Liver (tissue), 8 donors: ENCODE measurements at regions not wholly inside any gene's neighbourhood (a gene's known extent, or its start where the extent isn't known, plus 50 kb on each side); places are given as distances from the start of the nearest gene placed in this dataset.

Experiments
- DNase-seq: peaks from one replicate; pipeline ENCODE4 v3.0.0-alpha.2; 2017; ENCODE audit warnings: low spot score
- H3K27ac ChIP-seq, 2 donors: one replicate each; pipeline ENCODE4 v1.7.0; 2013; ENCODE audit warnings: inconsistent platforms in 2 of 2, low read length in 2 of 2, control low read depth in 1 of 2, low read depth in 1 of 2, mild to moderate bottlenecking in 1 of 2
- H3K27me3 ChIP-seq, 4 donors: one replicate each; pipeline versions ENCODE4 v1.6.1 to v1.7.0; 2013; ENCODE audit warnings: low read length in 3 of 4, inconsistent platforms in 1 of 4, mild to moderate bottlenecking in 1 of 4, moderate library complexity in 1 of 4; ENCODE audit not compliant: control insufficient read depth in 4 of 4, insufficient read depth in 4 of 4
- H3K36me3 ChIP-seq, 4 donors: one replicate each; pipeline versions ENCODE4 v1.6.1 to v1.7.0; 2013; ENCODE audit warnings: low read length in 3 of 4, mild to moderate bottlenecking in 3 of 4, low read depth in 1 of 4, moderate library complexity in 1 of 4; ENCODE audit not compliant: control insufficient read depth in 4 of 4, insufficient read depth in 3 of 4
- H3K4me1 ChIP-seq, 4 donors: one replicate each; pipeline versions ENCODE4 v1.6.1 to v1.7.0; 2013; ENCODE audit warnings: low read length in 3 of 4, mild to moderate bottlenecking in 3 of 4, moderate library complexity in 1 of 4; ENCODE audit not compliant: control insufficient read depth in 4 of 4, insufficient read depth in 4 of 4
- H3K4me3 ChIP-seq, 3 donors: one replicate each; pipeline versions ENCODE4 v1.6.1 to v1.7.0; 2013; ENCODE audit warnings: low read length in 3 of 3, control low read depth in 1 of 3, low read depth in 1 of 3, mild to moderate bottlenecking in 1 of 3
- H3K9ac ChIP-seq, 2 donors: one replicate each; pipeline ENCODE4 v1.7.0; 2013; ENCODE audit warnings: low read length in 2 of 2, mild to moderate bottlenecking in 2 of 2, moderate library complexity in 2 of 2, control low read depth in 1 of 2, low read depth in 1 of 2
- H3K9me3 ChIP-seq, 4 donors: one replicate each; pipeline versions ENCODE4 v1.6.1 to v1.7.0; 2013; ENCODE audit warnings: low read length in 3 of 4; ENCODE audit not compliant: control insufficient read depth in 4 of 4
- EGR1 ChIP-seq, 2 donors: IDR thresholded peaks; 2 replicates each; pipeline ENCODE4 v1.6.1; 2016 to 2018; ENCODE audit warnings: antibody characterized with exemption in 2 of 2, low read depth in 2 of 2
- FOXA1 ChIP-seq: IDR thresholded peaks from 2 replicates; pipeline ENCODE4 v1.6.1; 2016; ENCODE audit warnings: antibody characterized with exemption
- FOXA2 ChIP-seq: IDR thresholded peaks from 2 replicates; pipeline ENCODE4 v1.6.1; 2016; ENCODE audit warnings: antibody characterized with exemption
- GABPA ChIP-seq, 2 donors: IDR thresholded peaks in 1 of 2; conservative IDR thresholded peaks in 1 of 2; 2 replicates each; pipeline ENCODE4 v1.6.1; 2016; ENCODE audit warnings: antibody characterized with exemption in 2 of 2, mild to moderate bottlenecking in 1 of 2, moderate library complexity in 1 of 2
- HNF4G ChIP-seq: IDR thresholded peaks from 2 replicates; pipeline ENCODE4 v1.6.1; 2016; ENCODE audit warnings: antibody characterized with exemption
- JUND ChIP-seq, 2 donors: IDR thresholded peaks; 2 replicates each; pipeline ENCODE4 v1.6.1; 2016; ENCODE audit warnings: antibody characterized with exemption in 2 of 2
- NR2F2 ChIP-seq: IDR thresholded peaks from 2 replicates; pipeline ENCODE4 v1.6.1; 2016; ENCODE audit warnings: antibody characterized with exemption
- RAD21 ChIP-seq, 2 donors: IDR thresholded peaks; 2 replicates each; pipeline ENCODE4 v1.6.1; 2016; ENCODE audit warnings: antibody characterized with exemption in 2 of 2, mild to moderate bottlenecking in 2 of 2
- RXRA ChIP-seq, 2 donors: IDR thresholded peaks; 2 replicates each; pipeline ENCODE4 v1.6.1; 2017 to 2018; ENCODE audit warnings: antibody characterized with exemption in 2 of 2, mild to moderate bottlenecking in 1 of 2
- SP1 ChIP-seq: IDR thresholded peaks from 2 replicates; pipeline ENCODE4 v1.6.1; 2018; ENCODE audit warnings: antibody characterized with exemption, mild to moderate bottlenecking
- TAF1 ChIP-seq: conservative IDR thresholded peaks from 2 replicates; pipeline ENCODE4 v1.6.1; 2016; ENCODE audit warnings: antibody characterized with exemption, mild to moderate bottlenecking
- YY1 ChIP-seq: IDR thresholded peaks from 2 replicates; pipeline ENCODE4 v1.6.1; 2016; ENCODE audit warnings: antibody characterized with exemption, mild to moderate bottlenecking
- ZBTB33 ChIP-seq: IDR thresholded peaks from 2 replicates; pipeline ENCODE4 v1.6.1; 2016; ENCODE audit warnings: antibody characterized with exemption
- WGBS: extraction: QIAGEN DNeasy Blood & Tissue Kit; methylation state at CpG from one replicate; pipeline ENCODE4 v1.1.7; 2013; 5-methylcytosine and 5-hydroxymethylcytosine counted together
- TF ChIP-seq, protein P1 (sequence below): fragments of 150-350 bp; IDR thresholded peaks from 2 replicates; pipeline ENCODE4 v1.5.1; 2017; ENCODE audit warnings: improper control_type of control experiment, low read depth, low read length; ENCODE audit not compliant: missing input control
- TF ChIP-seq, protein P2 (sequence below): IDR thresholded peaks from 2 replicates; pipeline ENCODE4 v1.6.1; 2016; ENCODE audit warnings: antibody characterized with exemption
- TF ChIP-seq, protein P3 (sequence below): IDR thresholded peaks from 2 replicates; pipeline ENCODE4 v1.6.1; 2016; ENCODE audit warnings: antibody characterized with exemption
- TF ChIP-seq, protein P4 (sequence below): IDR thresholded peaks from 2 replicates; pipeline ENCODE4 v1.6.1; 2016; ENCODE audit warnings: antibody characterized with exemption, mild to moderate bottlenecking
- donor health status: healthy.
- donor health status: healthy.
- donor health status: healthy.
- donor health status: healthy.
- donor health status: healthy.

GRCh38 chr12:93102312-93102711, 173.2 kb upstream of the EEA1 start (continued):
- TF ChIP-seq RAD21 (IDR thresholded peaks at IDR 0.05) (no peak), YY1 (no peak), GABPA (IDR thresholded peaks at IDR 0.05 in 1 of 2, conservative IDR thresholded peaks at IDR 0.05 in 1 of 2) (no peak), FOXA2 (no peak)
- TF ChIP-seq, protein P1, sequence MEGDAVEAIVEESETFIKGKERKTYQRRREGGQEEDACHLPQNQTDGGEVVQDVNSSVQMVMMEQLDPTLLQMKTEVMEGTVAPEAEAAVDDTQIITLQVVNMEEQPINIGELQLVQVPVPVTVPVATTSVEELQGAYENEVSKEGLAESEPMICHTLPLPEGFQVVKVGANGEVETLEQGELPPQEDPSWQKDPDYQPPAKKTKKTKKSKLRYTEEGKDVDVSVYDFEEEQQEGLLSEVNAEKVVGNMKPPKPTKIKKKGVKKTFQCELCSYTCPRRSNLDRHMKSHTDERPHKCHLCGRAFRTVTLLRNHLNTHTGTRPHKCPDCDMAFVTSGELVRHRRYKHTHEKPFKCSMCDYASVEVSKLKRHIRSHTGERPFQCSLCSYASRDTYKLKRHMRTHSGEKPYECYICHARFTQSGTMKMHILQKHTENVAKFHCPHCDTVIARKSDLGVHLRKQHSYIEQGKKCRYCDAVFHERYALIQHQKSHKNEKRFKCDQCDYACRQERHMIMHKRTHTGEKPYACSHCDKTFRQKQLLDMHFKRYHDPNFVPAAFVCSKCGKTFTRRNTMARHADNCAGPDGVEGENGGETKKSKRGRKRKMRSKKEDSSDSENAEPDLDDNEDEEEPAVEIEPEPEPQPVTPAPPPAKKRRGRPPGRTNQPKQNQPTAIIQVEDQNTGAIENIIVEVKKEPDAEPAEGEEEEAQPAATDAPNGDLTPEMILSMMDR, result no peak

- no peak for TF ChIP-seq GABPA (IDR thresholded peaks at IDR 0.05 in 1 of 2, conservative IDR thresholded peaks at IDR 0.05 in 1 of 2)
- TF ChIP-seq RXRA (IDR thresholded peaks at IDR 0.05), result no peak
- TF ChIP-seq JUND (IDR thresholded peaks at IDR 0.05), result no peak
- no peak for TF ChIP-seq SP1
- TF ChIP-seq EGR1 (IDR thresholded peaks at IDR 0.05; ENCODE audit: low read depth in 2 of 2), result no peak
- no peak for TF ChIP-seq RAD21 (IDR thresholded peaks at IDR 0.05)
- no peak for TF ChIP-seq HNF4G
- TF ChIP-seq ZBTB33, result no peak
- TF ChIP-seq, protein P1, result no peak
- no peak for TF ChIP-seq FOXA1
- TF ChIP-seq, protein P2, sequence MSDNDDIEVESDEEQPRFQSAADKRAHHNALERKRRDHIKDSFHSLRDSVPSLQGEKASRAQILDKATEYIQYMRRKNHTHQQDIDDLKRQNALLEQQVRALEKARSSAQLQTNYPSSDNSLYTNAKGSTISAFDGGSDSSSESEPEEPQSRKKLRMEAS, result no peak
- TF ChIP-seq, protein P3, sequence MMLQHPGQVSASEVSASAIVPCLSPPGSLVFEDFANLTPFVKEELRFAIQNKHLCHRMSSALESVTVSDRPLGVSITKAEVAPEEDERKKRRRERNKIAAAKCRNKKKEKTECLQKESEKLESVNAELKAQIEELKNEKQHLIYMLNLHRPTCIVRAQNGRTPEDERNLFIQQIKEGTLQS, result no peak
- TF ChIP-seq YY1, result no peak
- TF ChIP-seq, protein P4, sequence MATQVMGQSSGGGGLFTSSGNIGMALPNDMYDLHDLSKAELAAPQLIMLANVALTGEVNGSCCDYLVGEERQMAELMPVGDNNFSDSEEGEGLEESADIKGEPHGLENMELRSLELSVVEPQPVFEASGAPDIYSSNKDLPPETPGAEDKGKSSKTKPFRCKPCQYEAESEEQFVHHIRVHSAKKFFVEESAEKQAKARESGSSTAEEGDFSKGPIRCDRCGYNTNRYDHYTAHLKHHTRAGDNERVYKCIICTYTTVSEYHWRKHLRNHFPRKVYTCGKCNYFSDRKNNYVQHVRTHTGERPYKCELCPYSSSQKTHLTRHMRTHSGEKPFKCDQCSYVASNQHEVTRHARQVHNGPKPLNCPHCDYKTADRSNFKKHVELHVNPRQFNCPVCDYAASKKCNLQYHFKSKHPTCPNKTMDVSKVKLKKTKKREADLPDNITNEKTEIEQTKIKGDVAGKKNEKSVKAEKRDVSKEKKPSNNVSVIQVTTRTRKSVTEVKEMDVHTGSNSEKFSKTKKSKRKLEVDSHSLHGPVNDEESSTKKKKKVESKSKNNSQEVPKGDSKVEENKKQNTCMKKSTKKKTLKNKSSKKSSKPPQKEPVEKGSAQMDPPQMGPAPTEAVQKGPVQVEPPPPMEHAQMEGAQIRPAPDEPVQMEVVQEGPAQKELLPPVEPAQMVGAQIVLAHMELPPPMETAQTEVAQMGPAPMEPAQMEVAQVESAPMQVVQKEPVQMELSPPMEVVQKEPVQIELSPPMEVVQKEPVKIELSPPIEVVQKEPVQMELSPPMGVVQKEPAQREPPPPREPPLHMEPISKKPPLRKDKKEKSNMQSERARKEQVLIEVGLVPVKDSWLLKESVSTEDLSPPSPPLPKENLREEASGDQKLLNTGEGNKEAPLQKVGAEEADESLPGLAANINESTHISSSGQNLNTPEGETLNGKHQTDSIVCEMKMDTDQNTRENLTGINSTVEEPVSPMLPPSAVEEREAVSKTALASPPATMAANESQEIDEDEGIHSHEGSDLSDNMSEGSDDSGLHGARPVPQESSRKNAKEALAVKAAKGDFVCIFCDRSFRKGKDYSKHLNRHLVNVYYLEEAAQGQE, result no peak
- TF ChIP-seq NR2F2, result no peak
- no peak for TF ChIP-seq TAF1
- WGBS, result 78% methylated on average over 2 of the region's 2 CpGs
- Histone ChIP-seq H3K27ac (no peak overlapping the region), H3K36me3 (no peaks in the 10 kb centered on the region), H3K9ac (no peak overlapping the region), H3K4me3 (no peak overlapping the region), H3K4me1 (no peaks in the 10 kb centered on the region), H3K9me3 (no peaks in the 10 kb centered on the region), H3K27me3 (no peaks in the 10 kb centered on the region)
- DNase-seq, result no peak
Observed at GRCh38 chr12:93102744-93103143, 173.6 kb upstream of the EEA1 start.
